ENCODE measurements at regions not wholly inside any gene's neighbourhood (a gene's known extent, or its start where the extent isn't known, plus 50 kb on each side); places are given as distances from the start of the nearest gene placed in this dataset.

- no peaks in the 10 kb centered on the region for H3K79me2 ChIP-seq (ENCODE audit: insufficient read depth, low read length)
- H3K4me3 ChIP-seq (ENCODE audit: insufficient read depth, low read length) = no peak overlapping the region
- H3K27me3 ChIP-seq (ENCODE audit: insufficient read depth, low read length) = no peaks in the 10 kb centered on the region
- no peaks in the 10 kb centered on the region for H3K9me3 ChIP-seq (ENCODE audit: low read depth, low read length)
- no peak overlapping the region for H3K4me2 ChIP-seq (ENCODE audit: insufficient read depth, low read length)
- H3K4me1 ChIP-seq (ENCODE audit: insufficient read depth, low read length) = no peaks in the 10 kb centered on the region
- H3K27ac ChIP-seq (ENCODE audit: low read depth, low read length) = no peak overlapping the region
- no peak for TF ChIP-seq CTCF (IDR thresholded peaks at IDR 0.05; ENCODE audit: extremely low read depth, low read depth, low read length)
- no peak overlapping the region for H2AFZ ChIP-seq (ENCODE audit: low read length)
- no peak for DNase-seq (ENCODE audit: insufficient read length, low spot score, missing footprints)
- no peaks in the 10 kb centered on the region for H4K20me1 ChIP-seq (ENCODE audit: insufficient read depth, low read length)
- H3K36me3 ChIP-seq (ENCODE audit: insufficient read depth, low read length) = no peaks in the 10 kb centered on the region
These were observed 374.7 kb upstream of the FAM241A start for GRCh38 chr4:111770514-111770913.

- no peaks in the 10 kb centered on the region for H3K79me2 ChIP-seq (ENCODE audit: insufficient read depth, low read length)
- no peak for TF ChIP-seq CTCF (IDR thresholded peaks at IDR 0.05; ENCODE audit: extremely low read depth, low read depth, low read length)
- no peaks in the 10 kb centered on the region for H4K20me1 ChIP-seq (ENCODE audit: insufficient read depth, low read length)
- H3K4me1 ChIP-seq (ENCODE audit: insufficient read depth, low read length) = no peaks in the 10 kb centered on the region
- no peaks in the 10 kb centered on the region for H3K36me3 ChIP-seq (ENCODE audit: insufficient read depth, low read length)
- H3K27me3 ChIP-seq (ENCODE audit: insufficient read depth, low read length) = no peaks in the 10 kb centered on the region
- H3K4me3 ChIP-seq (ENCODE audit: insufficient read depth, low read length) = no peak overlapping the region
- DNase-seq (ENCODE audit: insufficient read length, low spot score, missing footprints) = no peak
- no peaks in the 10 kb centered on the region for H3K9me3 ChIP-seq (ENCODE audit: low read depth, low read length)
- H2AFZ ChIP-seq (ENCODE audit: low read length) = no peak overlapping the region
- H3K27ac ChIP-seq (ENCODE audit: low read depth, low read length) = no peak overlapping the region
- H3K4me2 ChIP-seq (ENCODE audit: insufficient read depth, low read length) = no peak overlapping the region
These were observed 371.4 kb upstream of the FAM241A start for GRCh38 chr4:111773858-111774257.

GRCh38 chr4:111775556-111776297 lies 369.5 kb upstream of the FAM241A start:
- H2AFZ ChIP-seq (ENCODE audit: low read length) = no peak overlapping the region
- H3K27ac ChIP-seq (ENCODE audit: low read depth, low read length) = no peak overlapping the region
- TF ChIP-seq CTCF (IDR thresholded peaks at IDR 0.05; ENCODE audit: extremely low read depth, low read depth, low read length) = no peak
- no peaks in the 10 kb centered on the region for H3K36me3 ChIP-seq (ENCODE audit: insufficient read depth, low read length)
- no peaks in the 10 kb centered on the region for H3K27me3 ChIP-seq (ENCODE audit: insufficient read depth, low read length)
- H3K9me3 ChIP-seq (ENCODE audit: low read depth, low read length) = no peaks in the 10 kb centered on the region
- H4K20me1 ChIP-seq (ENCODE audit: insufficient read depth, low read length) = no peaks in the 10 kb centered on the region
- H3K4me1 ChIP-seq (ENCODE audit: insufficient read depth, low read length) = no peaks in the 10 kb centered on the region
- H3K4me2 ChIP-seq (ENCODE audit: insufficient read depth, low read length) = peak overlapping the region; percentile 9
- H3K79me2 ChIP-seq (ENCODE audit: insufficient read depth, low read length) = no peaks in the 10 kb centered on the region
- DNase-seq (ENCODE audit: insufficient read length, low spot score, missing footprints) = no peak
- H3K4me3 ChIP-seq (ENCODE audit: insufficient read depth, low read length) = no peak overlapping the region

GRCh38 chr4:111776561-111776960 lies 368.7 kb upstream of the FAM241A start:
- Histone ChIP-seq H2AFZ (ENCODE audit: low read length) (no peak overlapping the region), H3K4me2 (ENCODE audit: insufficient read depth, low read length) (no peak overlapping the region), H4K20me1 (ENCODE audit: insufficient read depth, low read length) (no peaks in the 10 kb centered on the region), H3K9me3 (ENCODE audit: low read depth, low read length) (no peaks in the 10 kb centered on the region), H3K4me1 (ENCODE audit: insufficient read depth, low read length) (no peaks in the 10 kb centered on the region), H3K27ac (ENCODE audit: low read depth, low read length) (no peak overlapping the region), H3K4me3 (ENCODE audit: insufficient read depth, low read length) (no peak overlapping the region), H3K79me2 (ENCODE audit: insufficient read depth, low read length) (no peaks in the 10 kb centered on the region), H3K27me3 (ENCODE audit: insufficient read depth, low read length) (no peaks in the 10 kb centered on the region), H3K36me3 (ENCODE audit: insufficient read depth, low read length) (no peaks in the 10 kb centered on the region)
- DNase-seq (ENCODE audit: insufficient read length, low spot score, missing footprints) = peak; percentile 42
- TF ChIP-seq CTCF (IDR thresholded peaks at IDR 0.05; ENCODE audit: extremely low read depth, low read depth, low read length) = no peak

All from osteoblast (primary cell).